Fibroblast of lung (primary cell): ENCODE measurements at regions not wholly inside any gene's neighbourhood (a gene's known extent, or its start where the extent isn't known, plus 50 kb on each side); places are given as distances from the start of the nearest gene placed in this dataset.
"Not testable (repeated sequence)": the region's sequence is repeated elsewhere in the genome, so short reads cannot be mapped to it uniquely, and the experiment has no call there.

ENCODE experiments used
- DNase-seq, 2 donors: peaks; one replicate each; pipeline versions ENCODE4 v3.0.0 to v3.0.0-alpha.2; 2010; ENCODE audit warnings: low read depth in 2 of 2
- H2AFZ ChIP-seq: 2 replicates; pipeline ENCODE4 v1.5.1; 2012; ENCODE audit warnings: low read length, control low read depth, inconsistent platforms
- H3K27ac ChIP-seq: 2 replicates; pipeline ENCODE4 v1.5.1; 2011; ENCODE audit warnings: low read length, control low read depth; ENCODE audit not compliant: insufficient read depth
- H3K27me3 ChIP-seq: 2 replicates; pipeline ENCODE4 v1.5.1; 2011; ENCODE audit warnings: mild to moderate bottlenecking, low read length; ENCODE audit not compliant: control insufficient read depth, insufficient read depth
- H3K36me3 ChIP-seq: 2 replicates; pipeline ENCODE4 v1.5.1; 2011; ENCODE audit warnings: low read length; ENCODE audit not compliant: control insufficient read depth, insufficient read depth
- H3K4me1 ChIP-seq: 2 replicates; pipeline ENCODE4 v1.5.1; 2011; ENCODE audit warnings: low read length; ENCODE audit not compliant: control insufficient read depth, insufficient read depth; ENCODE audit errors: extremely low read depth
- H3K4me2 ChIP-seq: 2 replicates; pipeline ENCODE4 v1.5.1; 2011; ENCODE audit warnings: low read length, control low read depth; ENCODE audit not compliant: insufficient read depth; ENCODE audit errors: extremely low read depth
- H3K4me3 ChIP-seq, 4 experiments: fragments of 200-600 bp in 1 of 4; sonication (generic) in 1 of 4; replicated peaks in 1 of 4; 2 replicates each; pipeline ENCODE4 v1.5.1; 2011 to 2016; ENCODE audit warnings: low read length in 4 of 4, low read depth in 3 of 4, mild to moderate bottlenecking in 3 of 4, control low read depth in 2 of 4, inconsistent platforms in 1 of 4, mixed read lengths in 1 of 4; ENCODE audit not compliant: insufficient read depth in 1 of 4; ENCODE audit errors: control extremely low read depth in 1 of 4
- H3K79me2 ChIP-seq: 2 replicates; pipeline ENCODE4 v1.5.1; 2012; ENCODE audit warnings: mild to moderate bottlenecking, low read length, inconsistent platforms; ENCODE audit not compliant: control insufficient read depth, insufficient read depth
- H3K9ac ChIP-seq: 2 replicates; pipeline ENCODE4 v1.5.1; 2011; ENCODE audit warnings: mild to moderate bottlenecking, low read length, control low read depth; ENCODE audit not compliant: insufficient read depth
- H3K9me3 ChIP-seq: 2 replicates; pipeline ENCODE4 v1.5.1; 2012; ENCODE audit warnings: low read depth, low read length; ENCODE audit not compliant: control insufficient read depth, insufficient read depth
- H4K20me1 ChIP-seq: 2 replicates; pipeline ENCODE4 v1.5.1; 2011; ENCODE audit warnings: low read length; ENCODE audit not compliant: control insufficient read depth, insufficient read depth; ENCODE audit errors: extremely low read depth

- H3K4me2 ChIP-seq, H3K27me3 ChIP-seq, DNase-seq, H3K79me2 ChIP-seq, H4K20me1 ChIP-seq, H3K36me3 ChIP-seq, H3K4me3 ChIP-seq, H3K9me3 ChIP-seq, H2AFZ ChIP-seq, H3K9ac ChIP-seq, H3K4me1 ChIP-seq, H3K27ac ChIP-seq: not testable (repeated sequence)
These were observed 3036.0 kb downstream of the TUBA3C start for GRCh38 chr13:16145652-16146051.

- not testable (repeated sequence) for H3K27ac ChIP-seq, H3K4me1 ChIP-seq, H3K79me2 ChIP-seq, H3K4me2 ChIP-seq, H3K27me3 ChIP-seq, H3K9ac ChIP-seq, H2AFZ ChIP-seq, DNase-seq, H4K20me1 ChIP-seq, H3K36me3 ChIP-seq, H3K4me3 ChIP-seq, H3K9me3 ChIP-seq
These were observed 3040.3 kb downstream of the TUBA3C start for GRCh38 chr13:16141361-16141760.

GRCh38 chr13:16136846-16137245, 3044.8 kb downstream of the TUBA3C start:
- H4K20me1 ChIP-seq, H3K27me3 ChIP-seq, H3K4me3 ChIP-seq, H3K9me3 ChIP-seq, DNase-seq, H2AFZ ChIP-seq, H3K4me2 ChIP-seq, H3K9ac ChIP-seq, H3K4me1 ChIP-seq, H3K27ac ChIP-seq, H3K36me3 ChIP-seq, H3K79me2 ChIP-seq: not testable (repeated sequence)

- not testable (repeated sequence) for H3K36me3 ChIP-seq, H3K4me3 ChIP-seq, H2AFZ ChIP-seq, H3K27me3 ChIP-seq, H3K4me1 ChIP-seq, H4K20me1 ChIP-seq, H3K79me2 ChIP-seq, H3K4me2 ChIP-seq, DNase-seq, H3K9me3 ChIP-seq, H3K9ac ChIP-seq, H3K27ac ChIP-seq
These were observed 3052.9 kb downstream of the TUBA3C start for GRCh38 chr13:16128675-16129074.

- H3K27ac ChIP-seq, H3K79me2 ChIP-seq, H2AFZ ChIP-seq, H3K36me3 ChIP-seq, H3K9me3 ChIP-seq, H3K4me2 ChIP-seq, H3K27me3 ChIP-seq, H3K4me1 ChIP-seq, H3K9ac ChIP-seq, H4K20me1 ChIP-seq, H3K4me3 ChIP-seq: not testable (repeated sequence)
- DNase-seq, result peak in 1 of 2 donors; percentile 5
These were observed 3068.2 kb downstream of the TUBA3C start for GRCh38 chr13:16113391-16113790.
